SKM-1 treated with dmso at 0.1 percent for 144 hours (cell line): ENCODE measurements at regions not wholly inside any gene's neighbourhood (a gene's known extent, or its start where the extent isn't known, plus 50 kb on each side); places are given as distances from the start of the nearest gene placed in this dataset.

Experiments used
- DNase-seq: peaks from one replicate; lab custom pipeline; 2025; ENCODE audit not compliant: unreplicated experiment; lab: John Stamatoyannopoulos, UW

- DNase-seq = peak; percentile 6
Observed at GRCh38 chr9:118991366-118992285, 377.6 kb downstream of the BRINP1 start.

- no peak for DNase-seq
Observed at GRCh38 chr9:118992813-118993794, 376.1 kb downstream of the BRINP1 start.

- no peak for DNase-seq
Observed at GRCh38 chr9:118993965-118994364, 375.3 kb downstream of the BRINP1 start.

GRCh38 chr9:119002491-119002890 lies 366.7 kb downstream of the BRINP1 start:
- no peak for DNase-seq

GRCh38 chr9:119003201-119003611 lies 366.0 kb downstream of the BRINP1 start:
- DNase-seq = no peak

- no peak for DNase-seq
Observed at GRCh38 chr9:119003882-119004617, 365.2 kb downstream of the BRINP1 start.

GRCh38 chr9:119004618-119004990 lies 364.6 kb downstream of the BRINP1 start:
- DNase-seq = no peak

- DNase-seq = no peak
Observed at GRCh38 chr9:119005162-119005561, 364.1 kb downstream of the BRINP1 start.

- DNase-seq = no peak
Observed at GRCh38 chr9:119009249-119009648, 360.0 kb downstream of the BRINP1 start.

- DNase-seq = no peak
Observed at GRCh38 chr9:119020284-119020683, 349.0 kb downstream of the BRINP1 start.

GRCh38 chr9:119020730-119021333 lies 348.4 kb downstream of the BRINP1 start:
- DNase-seq = no peak

- DNase-seq = no peak
Observed at GRCh38 chr9:119026120-119026519, 343.1 kb downstream of the BRINP1 start.

GRCh38 chr9:119027901-119028699 lies 341.1 kb downstream of the BRINP1 start:
- DNase-seq = no peak

- DNase-seq = no peak
Observed at GRCh38 chr9:119029886-119030285, 339.3 kb downstream of the BRINP1 start.

GRCh38 chr9:119033596-119033995 lies 335.6 kb downstream of the BRINP1 start:
- no peak for DNase-seq

- DNase-seq = no peak
Observed at GRCh38 chr9:119036969-119037368, 332.3 kb downstream of the BRINP1 start.

GRCh38 chr9:119043996-119044395 lies 325.2 kb downstream of the BRINP1 start:
- DNase-seq = no peak

GRCh38 chr9:119044806-119045205 lies 324.4 kb downstream of the BRINP1 start:
- DNase-seq = no peak

- DNase-seq = no peak
Observed at GRCh38 chr9:119047513-119048307, 321.5 kb downstream of the BRINP1 start.
